ENCODE measurements at regions not wholly inside any gene's neighbourhood (a gene's known extent, or its start where the extent isn't known, plus 50 kb on each side); places are given as distances from the start of the nearest gene placed in this dataset.

GRCh38 chr13:106415442-106415841 is 120.0 kb downstream of the EFNB2 start (continued):
- TF ChIP-seq RNF2 (IDR thresholded peaks at IDR 0.05; ENCODE audit: borderline replicate concordance, low read depth, low read length, missing control alignments, poor library complexity, severe bottlenecking), result no peak
- TF ChIP-seq ZNF274 (IDR thresholded peaks at IDR 0.05; ENCODE audit: borderline replicate concordance, extremely low read depth, low read length), result no peak
- no peak for TF ChIP-seq CTCF (IDR thresholded peaks at IDR 0.05; ENCODE audit: control extremely low read depth in 1 of 3, insufficient read depth in 1 of 3, low read depth in 1 of 3, low read length in 3 of 3)
- no peak for TF ChIP-seq KDM1A (IDR thresholded peaks at IDR 0.05; ENCODE audit: borderline replicate concordance, low read length)
